Astrocyte (in vitro differentiated cells and primary cell): ENCODE measurements at regions not wholly inside any gene's neighbourhood (a gene's known extent, or its start where the extent isn't known, plus 50 kb on each side); places are given as distances from the start of the nearest gene placed in this dataset.

ENCODE experiments used
- CTCF ChIP-seq: IDR thresholded peaks from 2 replicates; pipeline ENCODE4 v1.5.1; 2011; ENCODE audit warnings: low read depth, mild to moderate bottlenecking, inconsistent platforms, low read length, moderate library complexity; ENCODE audit not compliant: insufficient read depth
- EZH2 ChIP-seq: IDR thresholded peaks from 2 replicates; pipeline ENCODE4 v1.6.1; 2012; ENCODE audit warnings: mild to moderate bottlenecking, low read length, inconsistent platforms; ENCODE audit not compliant: insufficient read depth

GRCh38 chr20:52529826-52530225 is 338.2 kb upstream of the ZFP64 start:
- TF ChIP-seq CTCF: no peak
- TF ChIP-seq EZH2: no peak
